GM23338 (cell line): ENCODE measurements at regions not wholly inside any gene's neighbourhood (a gene's known extent, or its start where the extent isn't known, plus 50 kb on each side); places are given as distances from the start of the nearest gene placed in this dataset.

ENCODE experiments used
- ATAC-seq: fragments of 200-7000 bp; cut with Tn5 transposase; 3 replicates; pipeline ENCODE4 v1.9.1; 2020
- DNase-seq: peaks from one replicate; pipeline ENCODE4 v3.0.0-alpha.2; 2015; ENCODE audit warnings: low spot score
- H2AFZ ChIP-seq: fragments of 200-600 bp; sonication (generic); 2 replicates; pipeline ENCODE4 v1.8.0; 2016; ENCODE audit warnings: antibody characterized with exemption, mild to moderate bottlenecking, moderate library complexity
- H3F3A ChIP-seq: fragments of 200-600 bp; sonication (generic); replicated peaks from 2 replicates; pipeline ENCODE4 v1.8.0; 2017; ENCODE audit warnings: antibody characterized with exemption, mixed run types, low read depth
- H3K27ac ChIP-seq: fragments of 200-600 bp; sonication (generic); 2 replicates; pipeline ENCODE4 v1.6.1; 2016; ENCODE audit warnings: low read depth
- H3K27me3 ChIP-seq: fragments of 200-600 bp; sonication (generic); 2 replicates; pipeline ENCODE4 v1.8.0; 2016; ENCODE audit warnings: mild to moderate bottlenecking, mixed run types, moderate library complexity; ENCODE audit not compliant: insufficient read depth
- H3K36me3 ChIP-seq: fragments of 200-600 bp; sonication (generic); 2 replicates; pipeline ENCODE4 v1.8.0; 2016; ENCODE audit warnings: mild to moderate bottlenecking; ENCODE audit not compliant: insufficient read depth
- H3K4me1 ChIP-seq: fragments of 200-600 bp; sonication (generic); 2 replicates; pipeline ENCODE4 v1.8.0; 2016; ENCODE audit warnings: mild to moderate bottlenecking, moderate library complexity; ENCODE audit not compliant: insufficient read depth
- H3K4me2 ChIP-seq: fragments of 200-600 bp; sonication (generic); 2 replicates; pipeline ENCODE4 v1.7.1; 2017; ENCODE audit warnings: mixed run types
- H3K4me3 ChIP-seq: fragments of 200-600 bp; sonication (generic); 2 replicates; pipeline ENCODE4 v1.6.1; 2016; ENCODE audit warnings: mixed run types
- H3K79me2 ChIP-seq: fragments of 200-600 bp; sonication (generic); replicated peaks from 2 replicates; pipeline ENCODE4 v1.8.0; 2017; ENCODE audit warnings: mild to moderate bottlenecking; ENCODE audit not compliant: insufficient read depth
- H3K9me2 ChIP-seq: fragments of 200-600 bp; sonication (generic); 2 replicates; pipeline ENCODE4 v1.8.0; 2017; ENCODE audit not compliant: insufficient read depth
- H4K20me1 ChIP-seq: fragments of 200-600 bp; sonication (generic); replicated peaks from 2 replicates; pipeline ENCODE4 v1.8.0; 2017; ENCODE audit warnings: mild to moderate bottlenecking; ENCODE audit not compliant: insufficient read depth
- H3K27ac Mint-ChIP-seq: 2 replicates; pipeline ENCODE4 v1.8.0; 2020; ENCODE audit warnings: inconsistent platforms, mild to moderate bottlenecking, moderate library complexity, mixed read lengths
- H3K27me3 Mint-ChIP-seq: 3 replicates; pipeline ENCODE4 v1.8.0; 2022; ENCODE audit warnings: low read depth, mild to moderate bottlenecking, moderate library complexity, mixed read lengths, inconsistent platforms; ENCODE audit not compliant: insufficient read depth, poor library complexity
- H3K36me3 Mint-ChIP-seq: 3 replicates; pipeline ENCODE4 v1.8.0; 2021; ENCODE audit warnings: low read depth, mild to moderate bottlenecking, inconsistent platforms, moderate library complexity, mixed read lengths
- H3K4me1 Mint-ChIP-seq: 3 replicates; pipeline ENCODE4 v1.8.0; 2020; ENCODE audit warnings: mild to moderate bottlenecking, inconsistent platforms, mixed read lengths
- H3K4me3 Mint-ChIP-seq: 3 replicates; pipeline ENCODE4 v1.8.0; 2021; ENCODE audit warnings: moderate library complexity, mild to moderate bottlenecking, inconsistent platforms, mixed read lengths
- H3K9me3 Mint-ChIP-seq: 3 replicates; pipeline ENCODE4 v1.8.0; 2020; ENCODE audit warnings: moderate library complexity, mild to moderate bottlenecking, inconsistent platforms, mixed read lengths
- CTCF ChIP-seq, 2 experiments: fragments of 200-600 bp in 1 of 2; sonication (generic) in 1 of 2; conservative IDR thresholded peaks; 2 replicates each; pipeline versions ENCODE4 v1.5.1 to v1.6.1; 2016 to 2017; ENCODE audit warnings: antibody characterized with exemption in 2 of 2, low read depth in 2 of 2, mild to moderate bottlenecking in 2 of 2, moderate library complexity in 1 of 2
- ETS1 ChIP-seq: IDR thresholded peaks from 2 replicates; pipeline ENCODE4 v1.6.1; 2016; ENCODE audit warnings: antibody characterized with exemption
- EZH2 ChIP-seq: fragments of 200-600 bp; sonication (generic); IDR thresholded peaks from one replicate; pipeline ENCODE4 v1.8.0; 2017; ENCODE audit warnings: antibody characterized with exemption, mild to moderate bottlenecking, low read depth; ENCODE audit not compliant: unreplicated experiment
- EZH2phosphoT487 ChIP-seq: fragments of 200-600 bp; sonication (generic); IDR thresholded peaks from one replicate; pipeline ENCODE4 v1.8.1; 2018; ENCODE audit warnings: antibody characterized with exemption; ENCODE audit not compliant: unreplicated experiment
- JUNB ChIP-seq: IDR thresholded peaks from one replicate; pipeline ENCODE4 v1.6.1; 2016; ENCODE audit warnings: antibody characterized with exemption; ENCODE audit not compliant: unreplicated experiment
- NANOG ChIP-seq: IDR thresholded peaks from 2 replicates; pipeline ENCODE4 v1.6.1; 2016; ENCODE audit warnings: antibody characterized with exemption, borderline replicate concordance
- REST ChIP-seq: IDR thresholded peaks from one replicate; pipeline ENCODE4 v1.6.1; 2018; ENCODE audit warnings: antibody characterized with exemption; ENCODE audit not compliant: unreplicated experiment
- STAT1 ChIP-seq: IDR thresholded peaks from one replicate; pipeline ENCODE4 v1.6.1; 2016; ENCODE audit warnings: antibody characterized with exemption; ENCODE audit not compliant: unreplicated experiment
- ZNF114 ChIP-seq: fragments of 250-450 bp; sonication (Bioruptor Pico); IDR thresholded peaks from 2 replicates; pipeline ENCODE4 v1.5.0; 2020; ENCODE audit warnings: mild to moderate bottlenecking, moderate library complexity
- ZNF331 ChIP-seq: fragments of 250-450 bp; sonication (Bioruptor Pico); IDR thresholded peaks from 2 replicates; pipeline ENCODE4 v1.5.0; 2020; ENCODE audit warnings: low read depth, mild to moderate bottlenecking, moderate library complexity
- ZNF462 ChIP-seq: fragments of 250-450 bp; sonication (Bioruptor Pico); IDR thresholded peaks from 2 replicates; pipeline ENCODE4 v1.5.0; 2020; ENCODE audit warnings: mild to moderate bottlenecking, moderate library complexity

GRCh38 chr6:168206186-168206585 lies 113.4 kb downstream of the DACT2 start:
- H3K36me3 Mint-ChIP-seq = peaks cover 6% of the 10 kb centered on the region; the same call in 1 of the 3 replicates
- DNase-seq = no peak
- no peaks in the 10 kb centered on the region for H3K36me3 ChIP-seq
- H3K27me3 ChIP-seq = no peaks in the 10 kb centered on the region
- no peak overlapping the region for H2AFZ ChIP-seq
- peaks cover 16% of the 10 kb centered on the region for H3K9me3 Mint-ChIP-seq
- H3K4me1 ChIP-seq = 0 out of 2 replicates have a peak, but pooled peaks cover 3% of the 10 kb centered on the region
- H3K27me3 Mint-ChIP-seq = peaks cover 22% of the 10 kb centered on the region
- H3K79me2 ChIP-seq = no peaks in the 10 kb centered on the region
- no peaks in the 10 kb centered on the region for H4K20me1 ChIP-seq
- H3F3A ChIP-seq = no peaks in the 10 kb centered on the region
- H3K9me2 ChIP-seq = no peaks in the 10 kb centered on the region; the same call in 1 of the 2 replicates
- H3K4me3 Mint-ChIP-seq = no peak overlapping the region
- ATAC-seq = no peak
- no peak overlapping the region for H3K4me3 ChIP-seq
- no peak overlapping the region for H3K27ac Mint-ChIP-seq
- no peak overlapping the region for H3K27ac ChIP-seq
- TF ChIP-seq STAT1 (no peak), EZH2phosphoT487 (no peak), JUNB (no peak), ZNF331 (CRISPR knock-in tag) (no peak), REST (no peak), ZNF462 (CRISPR knock-in tag) (no peak), ZNF114 (CRISPR knock-in tag) (no peak), NANOG (no peak), CTCF (conservative IDR thresholded peaks at IDR 0.05; ENCODE audit: low read depth in 2 of 2) (no peak), ETS1 (no peak), EZH2 (no peak)
- H3K4me1 Mint-ChIP-seq = peaks cover 30% of the 10 kb centered on the region
- no peak overlapping the region for H3K4me2 ChIP-seq
